ENCODE measurements at regions not wholly inside any gene's neighbourhood (a gene's known extent, or its start where the extent isn't known, plus 50 kb on each side); places are given as distances from the start of the nearest gene placed in this dataset.

DNA sequence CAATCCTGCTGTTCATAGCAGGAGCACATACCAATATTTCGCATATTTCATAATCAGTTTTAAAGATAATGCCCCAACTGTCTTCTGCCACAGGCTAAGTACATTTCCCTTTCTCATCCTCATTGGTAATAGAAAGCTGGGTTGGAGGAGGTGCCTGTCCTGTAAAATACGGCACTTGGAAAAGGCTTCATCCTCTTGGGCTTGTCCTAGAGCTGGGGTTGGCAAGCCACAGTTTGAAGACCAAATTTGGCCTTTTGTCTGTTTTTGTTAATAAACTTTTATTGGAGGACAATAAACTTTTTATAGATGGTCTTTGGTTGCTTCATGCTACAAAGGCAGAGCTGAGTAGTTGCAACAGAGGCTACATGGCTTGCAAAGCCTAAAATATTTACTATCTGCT, 997.8 kb upstream of the CDH18 start:
- H3K27me3 ChIP-seq (replicated peaks; ENCODE audit: control insufficient read depth, insufficient read depth, low read length): no peaks in the 10 kb centered on the region
- H3K36me3 ChIP-seq (ENCODE audit: control insufficient read depth, insufficient read depth, low read length): no peaks in the 10 kb centered on the region
- TF ChIP-seq, protein P1, sequence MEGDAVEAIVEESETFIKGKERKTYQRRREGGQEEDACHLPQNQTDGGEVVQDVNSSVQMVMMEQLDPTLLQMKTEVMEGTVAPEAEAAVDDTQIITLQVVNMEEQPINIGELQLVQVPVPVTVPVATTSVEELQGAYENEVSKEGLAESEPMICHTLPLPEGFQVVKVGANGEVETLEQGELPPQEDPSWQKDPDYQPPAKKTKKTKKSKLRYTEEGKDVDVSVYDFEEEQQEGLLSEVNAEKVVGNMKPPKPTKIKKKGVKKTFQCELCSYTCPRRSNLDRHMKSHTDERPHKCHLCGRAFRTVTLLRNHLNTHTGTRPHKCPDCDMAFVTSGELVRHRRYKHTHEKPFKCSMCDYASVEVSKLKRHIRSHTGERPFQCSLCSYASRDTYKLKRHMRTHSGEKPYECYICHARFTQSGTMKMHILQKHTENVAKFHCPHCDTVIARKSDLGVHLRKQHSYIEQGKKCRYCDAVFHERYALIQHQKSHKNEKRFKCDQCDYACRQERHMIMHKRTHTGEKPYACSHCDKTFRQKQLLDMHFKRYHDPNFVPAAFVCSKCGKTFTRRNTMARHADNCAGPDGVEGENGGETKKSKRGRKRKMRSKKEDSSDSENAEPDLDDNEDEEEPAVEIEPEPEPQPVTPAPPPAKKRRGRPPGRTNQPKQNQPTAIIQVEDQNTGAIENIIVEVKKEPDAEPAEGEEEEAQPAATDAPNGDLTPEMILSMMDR (IDR thresholded peaks at IDR 0.05; ENCODE audit: insufficient read depth, low read length, poor library complexity, severe bottlenecking): no peak
- DNase-seq (ENCODE audit: extremely low read depth, insufficient read length): no peak
- no peak overlapping the region for H3K4me3 ChIP-seq (replicated peaks; ENCODE audit: low read depth, low read length)

DNA sequence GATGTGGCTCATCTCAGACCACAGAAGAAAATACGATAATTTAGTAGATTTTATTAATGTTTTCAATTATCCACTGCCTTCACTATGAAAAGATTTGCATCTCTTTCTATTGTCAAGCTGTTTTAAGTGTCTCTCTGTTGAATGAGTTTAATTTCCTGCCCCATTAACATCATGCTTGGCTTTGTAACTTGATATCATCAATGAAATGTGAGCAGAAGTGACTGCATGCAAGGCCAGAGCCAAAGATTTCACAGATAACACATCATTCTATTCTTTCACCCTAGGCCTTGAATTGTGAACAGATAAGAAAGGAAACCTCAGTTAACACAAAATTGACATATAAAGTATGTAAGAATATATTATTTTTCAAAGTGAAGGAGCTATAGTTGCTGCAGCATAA, 986.4 kb upstream of the CDH18 start:
- no peaks in the 10 kb centered on the region for H3K36me3 ChIP-seq (ENCODE audit: control insufficient read depth, insufficient read depth, low read length)
- no peak for DNase-seq (ENCODE audit: extremely low read depth, insufficient read length)
- TF ChIP-seq, protein P1 (IDR thresholded peaks at IDR 0.05; ENCODE audit: insufficient read depth, low read length, poor library complexity, severe bottlenecking): no peak
- H3K4me3 ChIP-seq (replicated peaks; ENCODE audit: low read depth, low read length): no peak overlapping the region
- no peaks in the 10 kb centered on the region for H3K27me3 ChIP-seq (replicated peaks; ENCODE audit: control insufficient read depth, insufficient read depth, low read length)

DNA sequence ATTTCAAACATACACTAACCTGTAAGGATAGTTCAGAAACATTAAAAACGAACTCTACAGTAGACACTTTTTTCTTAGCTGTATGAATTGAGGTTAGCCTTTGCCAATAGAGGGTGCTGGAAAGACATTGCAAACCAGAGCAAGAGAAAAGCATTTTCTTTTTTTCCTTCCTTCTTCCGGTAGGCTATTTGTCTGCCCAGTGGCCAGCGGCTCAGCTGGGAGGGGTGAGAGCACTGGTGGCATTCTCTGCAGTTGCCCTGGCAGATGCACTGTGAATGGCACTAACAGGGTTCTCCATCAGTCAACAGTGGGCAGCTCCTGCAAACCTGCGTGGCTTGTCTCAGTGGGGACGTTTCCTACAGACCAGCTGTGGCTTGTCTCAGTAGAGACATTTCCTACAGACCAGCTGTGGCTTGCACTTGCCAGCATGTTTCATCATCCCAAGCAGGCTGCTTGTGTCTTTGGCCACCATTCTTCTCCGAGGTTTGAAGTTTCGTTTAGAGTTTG, 984.5 kb upstream of the CDH18 start:
- Histone ChIP-seq H3K36me3 (ENCODE audit: control insufficient read depth, insufficient read depth, low read length) (no peaks in the 10 kb centered on the region), H3K4me3 (replicated peaks; ENCODE audit: low read depth, low read length) (no peak overlapping the region), H3K27me3 (replicated peaks; ENCODE audit: control insufficient read depth, insufficient read depth, low read length) (no peaks in the 10 kb centered on the region)
- TF ChIP-seq, protein P1 (IDR thresholded peaks at IDR 0.05; ENCODE audit: insufficient read depth, low read length, poor library complexity, severe bottlenecking): no peak
- DNase-seq (ENCODE audit: extremely low read depth, insufficient read length): no peak

DNA sequence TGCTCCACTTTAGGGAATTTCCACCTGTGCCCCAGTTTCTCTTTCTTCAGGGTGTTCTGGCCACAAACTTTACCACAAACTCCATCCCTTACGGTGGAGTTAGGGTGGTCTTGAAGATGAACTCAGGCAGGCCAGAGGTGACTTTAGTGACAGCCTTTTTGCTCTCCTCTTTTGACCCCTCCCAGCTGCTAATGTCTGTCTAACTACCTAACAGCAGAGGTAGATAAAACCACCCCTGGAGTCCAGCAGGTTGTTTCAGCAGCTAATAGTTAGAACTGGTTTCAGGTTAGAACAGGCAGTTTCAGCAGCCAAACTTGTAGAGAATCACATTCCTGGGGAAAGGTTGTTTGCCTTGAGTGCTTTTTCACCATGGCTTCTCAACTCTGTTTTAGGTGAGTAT, 971.3 kb upstream of the CDH18 start:
- Histone ChIP-seq H3K27me3 (replicated peaks; ENCODE audit: control insufficient read depth, insufficient read depth, low read length) (no peaks in the 10 kb centered on the region), H3K36me3 (ENCODE audit: control insufficient read depth, insufficient read depth, low read length) (no peaks in the 10 kb centered on the region), H3K4me3 (replicated peaks; ENCODE audit: low read depth, low read length) (no peak overlapping the region)
- TF ChIP-seq, protein P1 (IDR thresholded peaks at IDR 0.05; ENCODE audit: insufficient read depth, low read length, poor library complexity, severe bottlenecking): no peak
- DNase-seq (ENCODE audit: extremely low read depth, insufficient read length): no peak

DNA sequence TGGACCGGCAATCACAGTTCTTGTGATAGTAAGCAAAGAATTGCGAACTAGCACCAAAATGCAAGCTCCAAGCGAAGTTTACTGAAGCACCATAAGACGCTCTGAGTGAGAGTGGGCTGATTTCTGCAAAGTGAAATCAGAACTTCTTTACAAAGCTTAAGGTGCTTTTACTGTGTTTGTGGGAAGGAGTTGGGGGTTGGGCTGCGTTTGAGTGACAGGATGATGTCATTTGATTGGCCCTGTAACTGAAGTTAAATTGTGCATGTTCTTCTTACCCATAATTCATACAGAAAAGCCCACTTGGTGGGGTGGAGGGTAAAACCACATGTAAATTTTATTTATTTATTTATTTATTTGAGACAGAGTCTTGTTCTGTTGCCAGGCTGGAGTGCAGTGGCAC, 970.6 kb upstream of the CDH18 start:
- TF ChIP-seq, protein P1 (IDR thresholded peaks at IDR 0.05; ENCODE audit: insufficient read depth, low read length, poor library complexity, severe bottlenecking): no peak
- Histone ChIP-seq H3K27me3 (replicated peaks; ENCODE audit: control insufficient read depth, insufficient read depth, low read length) (no peaks in the 10 kb centered on the region), H3K4me3 (replicated peaks; ENCODE audit: low read depth, low read length) (no peak overlapping the region), H3K36me3 (ENCODE audit: control insufficient read depth, insufficient read depth, low read length) (no peaks in the 10 kb centered on the region)
- no peak for DNase-seq (ENCODE audit: extremely low read depth, insufficient read length)

DNA sequence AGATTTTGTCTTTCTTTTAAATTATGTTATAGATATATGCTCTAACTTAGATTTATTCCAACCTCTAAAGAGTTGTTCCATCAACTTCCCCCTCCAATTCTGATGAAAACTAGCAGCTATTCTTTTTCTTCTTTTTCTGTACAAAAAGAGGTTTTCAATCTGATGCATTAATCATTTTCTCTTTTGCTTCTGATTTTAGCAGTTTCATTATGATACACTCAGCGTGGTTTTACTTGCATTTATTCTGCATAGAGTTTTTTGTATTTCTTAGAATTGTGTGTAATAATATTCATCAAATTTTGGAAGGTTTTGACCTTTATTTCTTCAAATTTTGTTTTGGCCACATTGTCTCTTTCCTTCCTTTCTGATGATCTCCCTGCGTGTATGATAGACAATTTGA, 968.1 kb upstream of the CDH18 start:
- TF ChIP-seq, protein P1 (IDR thresholded peaks at IDR 0.05; ENCODE audit: insufficient read depth, low read length, poor library complexity, severe bottlenecking): no peak
- DNase-seq (ENCODE audit: extremely low read depth, insufficient read length): no peak
- Histone ChIP-seq H3K36me3 (ENCODE audit: control insufficient read depth, insufficient read depth, low read length) (no peaks in the 10 kb centered on the region), H3K4me3 (replicated peaks; ENCODE audit: low read depth, low read length) (no peak overlapping the region), H3K27me3 (replicated peaks; ENCODE audit: control insufficient read depth, insufficient read depth, low read length) (no peaks in the 10 kb centered on the region)

Measured in GM06990 (cell line).